T-helper 17 cell (primary cell): ENCODE measurements at regions not wholly inside any gene's neighbourhood (a gene's known extent, or its start where the extent isn't known, plus 50 kb on each side); places are given as distances from the start of the nearest gene placed in this dataset.

Experiments used
- ATAC-seq: fragments of 150-1000 bp; cut with Tn5 transposase; 2 replicates; pipeline ENCODE4 v1.10.0; 2021; ENCODE audit warnings: mild to moderate bottlenecking, moderate library complexity
- DNase-seq, 3 donors: peaks; one replicate each; pipeline versions ENCODE4 v3.0.0 to v3.0.0-alpha.2; 2020 to 2021
- H3K9me3 ChIP-seq: one replicate; pipeline ENCODE4 v1.7.0; 2013; ENCODE audit warnings: low read length, mild to moderate bottlenecking; ENCODE audit not compliant: control insufficient read depth, poor library complexity, severe bottlenecking
- H3K27ac Mint-ChIP-seq: one replicate; pipeline ENCODE4 v1.8.0; 2022; ENCODE audit warnings: mild to moderate bottlenecking, moderate library complexity, mixed read lengths
- H3K27me3 Mint-ChIP-seq: one replicate; pipeline ENCODE4 v1.8.0; 2022; ENCODE audit warnings: mixed read lengths
- H3K36me3 Mint-ChIP-seq: one replicate; pipeline ENCODE4 v1.8.0; 2022; ENCODE audit warnings: low read depth, mixed read lengths
- H3K4me1 Mint-ChIP-seq: one replicate; pipeline ENCODE4 v1.8.0; 2022; ENCODE audit warnings: mild to moderate bottlenecking, mixed read lengths
- H3K4me3 Mint-ChIP-seq: one replicate; pipeline ENCODE4 v1.8.0; 2022; ENCODE audit warnings: mild to moderate bottlenecking, moderate library complexity, mixed read lengths

DNA sequence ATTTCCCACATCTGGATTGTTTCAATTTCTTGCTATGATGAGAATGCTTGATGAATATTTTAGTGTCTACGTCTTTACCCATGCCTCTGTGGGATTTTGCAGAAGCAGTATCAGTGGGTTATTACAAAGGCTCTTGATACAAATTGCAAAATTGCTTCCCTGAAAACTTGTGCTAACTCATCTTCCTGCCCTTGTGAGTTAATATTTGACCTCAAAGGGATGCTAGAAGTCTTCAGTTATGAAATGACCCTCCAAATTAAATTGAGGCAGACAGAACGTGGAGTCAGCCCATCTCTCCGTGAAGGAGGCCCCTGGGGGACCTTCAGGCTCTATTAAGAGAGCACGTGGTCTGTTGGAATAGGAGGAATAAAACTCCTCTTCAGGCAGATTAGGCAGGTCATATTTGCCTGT is 239.2 kb upstream of the HS6ST1 start:
- Mint-ChIP-seq H3K36me3 (no peaks in the 10 kb centered on the region), H3K27me3 (peaks cover 18% of the 10 kb centered on the region), H3K4me3 (no peak overlapping the region), H3K27ac (no peak overlapping the region), H3K4me1 (no peaks in the 10 kb centered on the region)
- DNase-seq (no peak), ATAC-seq (no peak)
- H3K9me3 ChIP-seq, result no peaks in the 10 kb centered on the region

DNA sequence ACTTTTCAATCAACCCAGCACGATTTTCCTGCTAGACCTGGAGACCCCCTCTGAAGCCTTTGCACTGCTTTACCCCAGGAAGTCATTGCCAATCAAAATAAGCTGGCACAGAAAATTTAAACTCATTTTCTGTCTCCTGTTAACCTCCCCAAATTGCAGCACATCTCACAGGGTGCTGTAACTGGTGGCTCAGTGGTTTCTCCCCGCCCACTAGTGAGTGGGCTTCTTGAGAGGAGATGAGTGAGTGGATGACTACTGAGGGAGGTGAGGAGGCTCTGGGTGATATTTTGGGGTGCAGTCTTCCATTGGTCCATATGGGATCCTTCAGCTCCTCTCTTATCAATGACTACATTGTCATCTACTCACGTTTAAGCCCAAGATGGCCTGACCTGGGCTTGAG is 239.8 kb upstream of the HS6ST1 start:
- H3K4me1 Mint-ChIP-seq, result no peaks in the 10 kb centered on the region

DNA sequence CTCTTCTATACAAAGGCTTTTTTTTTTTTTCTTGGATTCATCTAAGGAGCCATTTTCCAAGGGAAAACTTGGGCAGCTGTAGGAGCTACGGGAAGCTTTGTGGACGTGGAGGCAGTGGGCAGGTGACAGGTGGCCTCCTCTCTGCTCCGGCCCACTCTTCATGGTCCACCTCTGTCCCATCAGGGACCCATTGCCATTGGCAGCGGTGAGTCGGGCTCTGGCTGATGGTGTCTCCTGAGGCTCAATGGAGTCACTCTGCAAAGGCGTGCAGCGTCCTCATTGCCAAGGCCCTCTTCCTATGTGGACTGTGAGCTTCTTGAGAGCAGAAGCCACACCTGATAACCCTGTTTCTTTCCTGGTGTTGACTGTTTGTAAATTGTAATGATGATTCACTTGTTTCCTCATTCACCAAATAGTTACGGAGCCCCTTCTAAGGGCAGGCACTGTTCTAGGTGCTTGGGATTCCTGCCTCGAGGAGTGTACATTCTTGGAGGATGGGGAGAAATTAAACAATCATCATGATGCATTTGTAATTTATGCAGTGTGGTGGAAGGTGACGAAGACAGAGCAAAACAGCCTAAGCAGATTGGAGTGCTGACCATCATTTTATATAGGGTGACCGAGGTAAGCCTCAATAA is 240.3 kb upstream of the HS6ST1 start:
- Mint-ChIP-seq H3K27ac (no peak overlapping the region), H3K4me3 (no peak overlapping the region), H3K27me3 (peaks cover 19% of the 10 kb centered on the region), H3K36me3 (no peaks in the 10 kb centered on the region), H3K4me1 (no peaks in the 10 kb centered on the region)
- no peaks in the 10 kb centered on the region for H3K9me3 ChIP-seq
- no peak for ATAC-seq
- no peak for DNase-seq

More for the DNA sequence above, 239.8 kb upstream of the HS6ST1 start:
- DNase-seq, result no peak
- no peak overlapping the region for H3K27ac Mint-ChIP-seq
- H3K9me3 ChIP-seq, result no peaks in the 10 kb centered on the region
- ATAC-seq, result no peak
- no peak overlapping the region for H3K4me3 Mint-ChIP-seq
- H3K36me3 Mint-ChIP-seq, result no peaks in the 10 kb centered on the region
- H3K27me3 Mint-ChIP-seq, result peaks cover 19% of the 10 kb centered on the region

DNA sequence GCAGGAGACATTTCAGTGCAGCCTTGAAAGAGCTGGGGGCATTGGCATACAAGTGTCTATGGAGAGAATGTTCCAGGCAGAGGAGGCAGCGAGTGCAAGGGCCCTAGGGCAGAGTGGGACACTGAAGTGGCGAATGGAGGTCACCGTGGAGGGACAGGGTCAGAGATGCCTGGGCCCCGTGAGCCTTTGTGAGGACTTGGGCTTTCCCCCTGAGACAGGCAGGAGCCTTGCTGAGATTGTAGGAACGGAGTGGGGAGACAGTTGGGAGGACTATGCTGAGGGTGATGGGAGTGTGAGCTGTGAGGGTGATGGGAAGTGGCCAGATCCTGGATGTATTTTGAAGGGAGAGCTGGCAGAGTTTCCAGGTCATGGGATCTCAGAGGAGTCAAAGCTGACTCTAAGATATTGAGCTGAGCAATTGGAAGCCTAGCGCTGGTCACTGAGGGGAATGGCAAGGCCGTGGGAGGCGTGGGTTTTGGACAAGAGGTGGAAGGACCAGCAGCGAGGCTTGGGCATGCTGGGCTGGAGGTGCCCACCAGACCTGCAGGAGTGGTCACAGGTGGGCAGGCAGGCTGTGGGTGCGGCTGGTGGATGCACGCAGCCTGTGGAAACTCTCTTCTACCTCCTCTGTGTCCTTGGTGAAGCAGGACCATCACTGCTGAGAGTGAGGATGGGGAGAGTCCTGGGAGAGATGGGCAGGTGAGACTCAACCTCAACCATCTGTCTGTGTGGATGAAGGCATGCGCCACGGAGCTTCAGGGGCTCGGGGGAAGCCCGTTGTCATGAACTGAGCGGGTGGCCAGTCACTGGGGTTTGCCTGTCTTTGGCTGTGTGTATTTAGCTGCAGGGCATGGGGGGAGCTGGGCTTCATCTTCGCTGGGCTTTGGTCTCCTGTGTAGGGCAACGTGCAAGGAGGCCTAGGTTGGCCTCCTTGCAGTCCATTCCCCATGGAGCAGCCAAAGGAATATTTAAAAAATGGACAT is 241.2 kb upstream of the HS6ST1 start:
- Mint-ChIP-seq H3K27ac (no peak overlapping the region), H3K27me3 (peaks cover 19% of the 10 kb centered on the region), H3K4me3 (no peak overlapping the region), H3K4me1 (no peaks in the 10 kb centered on the region), H3K36me3 (no peaks in the 10 kb centered on the region)
- ATAC-seq, result no peak
- no peak for DNase-seq
- no peaks in the 10 kb centered on the region for H3K9me3 ChIP-seq

DNA sequence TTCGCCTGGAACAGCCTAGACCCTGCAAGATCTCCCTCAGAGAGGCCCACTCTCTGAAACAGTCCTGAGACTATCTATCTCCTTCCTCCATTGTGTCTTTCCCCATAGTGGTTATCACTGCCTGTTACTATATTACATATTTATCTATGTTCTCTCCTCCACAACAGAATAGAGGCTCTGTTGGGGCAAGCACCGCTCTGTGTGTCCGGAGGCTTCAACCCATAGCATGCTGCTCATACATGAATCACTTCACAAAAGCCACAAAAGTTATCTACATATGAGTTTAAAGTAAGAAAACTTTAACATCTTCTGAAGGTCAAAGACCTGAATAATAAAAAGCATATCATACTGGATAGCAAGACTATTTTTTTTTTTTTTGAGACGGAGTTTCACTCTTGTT is 242.1 kb upstream of the HS6ST1 start:
- H3K4me1 Mint-ChIP-seq, result no peaks in the 10 kb centered on the region
- no peaks in the 10 kb centered on the region for H3K36me3 Mint-ChIP-seq
- H3K9me3 ChIP-seq, result no peaks in the 10 kb centered on the region
- H3K4me3 Mint-ChIP-seq, result no peak overlapping the region
- DNase-seq, result no peak
- no peak for ATAC-seq
- H3K27me3 Mint-ChIP-seq, result peaks cover 19% of the 10 kb centered on the region
- H3K27ac Mint-ChIP-seq, result no peak overlapping the region

DNA sequence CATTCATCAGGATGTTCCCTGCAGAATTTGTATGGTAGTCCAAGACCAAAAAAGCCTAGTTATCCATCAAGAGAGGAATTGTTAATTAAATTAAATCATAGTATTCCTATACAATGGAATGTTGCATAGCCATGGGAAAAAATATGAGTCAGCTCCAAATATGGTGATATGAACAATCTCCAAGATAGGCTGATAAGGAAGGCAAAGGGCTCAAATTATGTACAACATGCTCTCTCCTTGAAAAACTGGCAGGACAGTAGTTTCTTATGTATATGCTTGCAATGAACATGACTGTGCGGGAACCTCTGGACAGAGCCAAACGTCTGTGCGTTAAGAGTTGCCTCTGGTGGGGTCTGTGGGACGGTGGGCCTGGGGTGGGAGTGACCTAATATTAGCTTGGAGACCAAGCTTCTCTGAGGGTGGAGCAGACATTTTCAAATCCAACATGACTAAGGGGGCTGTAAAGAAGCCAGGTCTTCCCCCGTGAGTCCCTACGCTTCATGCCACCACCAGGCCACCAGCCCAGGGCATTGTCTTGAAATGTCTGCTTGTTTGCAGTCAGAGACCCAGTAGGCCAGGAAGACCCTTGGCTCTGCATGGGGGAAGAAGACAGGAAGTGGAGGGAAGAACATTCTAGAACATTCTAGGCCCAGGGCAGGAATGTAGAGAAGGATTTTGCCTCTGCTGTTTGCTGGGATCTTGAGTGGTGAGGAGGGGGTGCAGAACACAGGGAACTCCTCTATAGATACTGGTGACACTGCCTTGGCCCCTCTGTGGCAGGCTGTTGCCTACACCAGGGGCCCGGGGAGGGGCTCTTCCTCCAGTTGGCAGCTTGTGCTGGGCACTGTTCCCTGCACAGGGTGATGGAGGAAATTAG is 244.0 kb upstream of the HS6ST1 start:
- DNase-seq (no peak), ATAC-seq (no peak)
- no peaks in the 10 kb centered on the region for H3K9me3 ChIP-seq
- Mint-ChIP-seq H3K36me3 (no peaks in the 10 kb centered on the region), H3K4me3 (no peak overlapping the region), H3K27ac (no peak overlapping the region), H3K4me1 (no peaks in the 10 kb centered on the region), H3K27me3 (peaks cover 19% of the 10 kb centered on the region)

DNA sequence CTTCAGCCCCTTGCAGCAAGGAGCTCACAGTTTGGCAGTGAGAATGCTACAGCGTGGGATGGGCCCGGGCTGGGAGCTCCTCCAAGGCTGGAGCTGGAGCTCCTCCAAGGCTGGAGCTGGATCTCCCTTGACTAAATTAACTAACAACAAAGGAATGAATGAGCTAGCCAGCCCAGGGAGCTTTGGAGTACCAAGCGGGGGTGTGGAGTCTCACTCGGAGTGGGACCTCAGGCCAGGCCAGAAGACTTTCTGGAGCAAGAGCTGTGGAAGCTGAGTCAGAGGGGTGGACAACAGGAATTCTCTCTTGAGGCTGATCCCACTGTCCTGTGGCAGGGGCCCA is 244.7 kb upstream of the HS6ST1 start:
- DNase-seq (no peak), ATAC-seq (no peak)
- no peaks in the 10 kb centered on the region for H3K36me3 Mint-ChIP-seq
- no peak overlapping the region for H3K27ac Mint-ChIP-seq
- H3K4me1 Mint-ChIP-seq, result no peaks in the 10 kb centered on the region
- no peak overlapping the region for H3K4me3 Mint-ChIP-seq
- no peaks in the 10 kb centered on the region for H3K9me3 ChIP-seq
- H3K27me3 Mint-ChIP-seq, result peaks cover 19% of the 10 kb centered on the region

DNA sequence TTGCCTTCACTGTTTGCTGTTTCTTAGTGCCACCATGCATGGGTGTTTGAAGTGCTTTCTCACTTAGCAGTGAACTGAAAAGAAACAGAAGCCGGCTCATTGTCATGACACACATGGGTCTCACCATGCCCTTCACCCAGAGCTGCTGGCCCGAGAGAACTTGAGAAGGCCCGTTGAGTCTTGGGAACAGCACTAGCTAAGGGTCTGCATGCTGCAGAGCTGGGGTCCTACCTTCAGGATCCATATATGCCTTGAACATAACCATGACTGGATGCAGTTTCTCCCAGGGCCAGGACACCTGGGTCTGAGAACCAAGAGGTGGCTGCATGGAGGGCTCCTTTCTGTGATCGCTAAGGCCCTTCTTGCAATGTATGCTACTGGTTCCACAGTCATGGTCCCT is 245.5 kb upstream of the HS6ST1 start:
- H3K4me3 Mint-ChIP-seq, result no peak overlapping the region
- H3K9me3 ChIP-seq, result no peaks in the 10 kb centered on the region
- no peak for ATAC-seq
- H3K36me3 Mint-ChIP-seq, result no peaks in the 10 kb centered on the region
- DNase-seq, result no peak
- no peaks in the 10 kb centered on the region for H3K4me1 Mint-ChIP-seq
- peaks cover 19% of the 10 kb centered on the region for H3K27me3 Mint-ChIP-seq
- H3K27ac Mint-ChIP-seq, result no peak overlapping the region

DNA sequence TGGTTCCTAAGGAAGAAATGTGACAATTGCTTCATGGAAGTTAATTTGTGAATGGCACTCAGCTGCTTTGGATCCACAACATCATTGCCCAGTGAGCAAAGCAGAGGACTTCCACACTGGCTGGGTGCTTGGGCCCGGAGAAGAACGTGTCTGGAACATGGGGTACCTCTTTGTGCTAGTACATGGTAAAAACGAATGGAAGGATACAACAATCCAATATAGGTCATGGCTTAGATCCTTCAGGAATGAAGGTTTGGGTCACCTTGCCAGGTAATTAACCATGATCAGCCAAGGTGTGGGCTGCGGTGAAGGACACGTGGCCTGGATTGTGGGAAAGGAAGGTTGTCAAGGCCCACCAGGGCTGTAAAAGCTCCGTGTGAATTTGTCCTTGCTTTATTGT is 245.9 kb upstream of the HS6ST1 start:
- H3K27ac Mint-ChIP-seq, result no peak overlapping the region
- ATAC-seq, result no peak
- no peaks in the 10 kb centered on the region for H3K9me3 ChIP-seq
- no peaks in the 10 kb centered on the region for H3K4me1 Mint-ChIP-seq
- H3K4me3 Mint-ChIP-seq, result no peak overlapping the region
- no peak for DNase-seq
- H3K36me3 Mint-ChIP-seq, result no peaks in the 10 kb centered on the region
- peaks cover 19% of the 10 kb centered on the region for H3K27me3 Mint-ChIP-seq

DNA sequence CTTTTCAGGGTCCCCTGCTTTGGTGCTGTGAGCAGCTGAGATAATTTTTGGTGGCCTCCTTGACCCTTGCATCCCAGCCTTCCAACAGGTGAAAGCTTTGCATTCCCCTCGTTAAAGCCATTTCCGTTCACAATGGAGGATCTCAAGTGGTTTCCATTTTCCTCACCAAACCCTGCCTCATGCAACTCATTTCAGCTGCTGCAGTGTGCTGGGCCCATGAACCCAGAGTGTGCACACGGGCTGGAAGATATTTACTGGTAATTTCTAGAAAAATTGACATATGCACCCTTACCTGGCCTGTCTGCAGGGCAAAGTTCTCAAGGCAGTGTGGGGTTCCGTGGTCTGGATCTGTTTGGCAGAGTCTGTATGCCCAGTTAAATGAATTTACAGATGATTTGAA is 246.8 kb upstream of the HS6ST1 start:
- H3K4me1 Mint-ChIP-seq, result no peaks in the 10 kb centered on the region
- H3K9me3 ChIP-seq, result no peaks in the 10 kb centered on the region
- H3K27me3 Mint-ChIP-seq, result peaks cover 13% of the 10 kb centered on the region
- H3K27ac Mint-ChIP-seq, result no peak overlapping the region
- no peak overlapping the region for H3K4me3 Mint-ChIP-seq
- H3K36me3 Mint-ChIP-seq, result no peaks in the 10 kb centered on the region
- no peak for ATAC-seq
- DNase-seq, result no peak

DNA sequence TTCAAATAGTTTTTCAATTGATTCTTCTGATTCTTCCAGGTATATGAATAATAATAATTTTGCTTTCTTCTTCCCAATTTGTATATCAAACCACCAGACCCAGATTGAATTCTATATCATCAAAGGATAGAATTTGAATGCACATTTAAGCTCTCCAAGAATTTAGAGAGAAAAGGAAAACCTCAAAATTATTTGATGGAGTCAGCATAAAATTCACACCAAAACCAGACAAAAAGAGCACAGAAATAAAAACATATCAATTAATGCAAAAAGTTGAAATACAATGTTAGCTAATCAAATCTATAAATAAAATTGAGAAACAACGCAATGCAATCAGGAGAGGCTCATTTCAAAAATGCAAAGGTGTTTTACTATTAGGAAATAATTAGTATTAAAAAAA is 248.0 kb upstream of the HS6ST1 start:
- no peaks in the 10 kb centered on the region for H3K9me3 ChIP-seq
- Mint-ChIP-seq H3K27me3 (peaks cover 11% of the 10 kb centered on the region), H3K4me3 (no peak overlapping the region), H3K4me1 (no peaks in the 10 kb centered on the region), H3K36me3 (no peaks in the 10 kb centered on the region), H3K27ac (no peak overlapping the region)
- no peak for DNase-seq
- no peak for ATAC-seq

DNA sequence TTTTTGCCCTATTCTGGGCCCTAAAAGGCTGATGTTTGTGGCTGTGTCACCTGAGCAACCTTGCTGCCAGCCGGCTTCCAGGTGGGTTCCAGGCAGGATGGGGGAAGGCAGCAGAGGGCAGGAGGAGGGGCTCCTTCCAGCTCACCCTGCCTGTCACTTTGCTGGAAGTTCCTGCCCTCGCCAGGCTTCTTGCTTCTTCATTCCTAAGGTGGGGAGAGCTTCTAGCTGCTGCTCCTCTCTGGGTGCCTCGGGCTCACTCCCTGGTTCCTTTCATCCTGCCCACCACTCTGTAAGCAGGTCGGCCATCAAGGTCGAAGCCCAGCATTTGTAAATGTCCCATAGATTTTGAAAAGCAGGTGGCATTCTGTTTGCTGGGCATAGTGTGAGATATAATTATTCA is 249.4 kb upstream of the HS6ST1 start:
- ATAC-seq (no peak), DNase-seq (no peak)
- Mint-ChIP-seq H3K4me3 (no peak overlapping the region), H3K4me1 (peaks cover under 1% of the 10 kb centered on the region), H3K36me3 (no peaks in the 10 kb centered on the region), H3K27ac (no peak overlapping the region), H3K27me3 (peaks cover 13% of the 10 kb centered on the region)
- no peaks in the 10 kb centered on the region for H3K9me3 ChIP-seq

DNA sequence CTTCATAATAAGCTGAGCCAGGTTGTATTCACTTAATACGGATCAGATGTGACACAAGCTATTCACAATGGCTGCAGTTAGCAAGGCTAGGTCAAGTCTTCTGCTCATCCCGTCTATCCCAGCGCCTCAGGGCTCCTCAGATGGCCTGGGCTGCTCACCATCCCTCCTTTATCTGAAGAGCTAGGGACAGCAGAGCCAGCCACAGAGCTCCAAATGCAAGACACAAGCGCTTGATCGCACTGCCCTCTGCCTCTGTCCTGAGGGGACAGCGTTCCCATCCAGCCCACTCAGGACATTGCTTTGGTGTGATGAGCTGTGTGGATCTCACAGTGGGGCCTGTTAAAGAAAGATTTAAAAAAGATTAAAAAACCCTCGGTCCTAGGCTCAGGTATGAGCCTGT is 254.4 kb upstream of the HS6ST1 start:
- no peaks in the 10 kb centered on the region for H3K9me3 ChIP-seq
- Mint-ChIP-seq H3K27me3 (peaks cover 27% of the 10 kb centered on the region), H3K4me3 (no peak overlapping the region), H3K36me3 (no peaks in the 10 kb centered on the region), H3K27ac (no peak overlapping the region), H3K4me1 (peaks cover 2% of the 10 kb centered on the region)
- ATAC-seq (no peak), DNase-seq (no peak)
